PFSK-1 (cell line): ENCODE measurements at regions not wholly inside any gene's neighbourhood (a gene's known extent, or its start where the extent isn't known, plus 50 kb on each side); places are given as distances from the start of the nearest gene placed in this dataset.
A peak's percentile ranks its signal among the peaks of the same experiment; 100 is the strongest.

ENCODE experiments used
- FOXP2 ChIP-seq: optimal IDR thresholded peaks from 2 replicates; pipeline ENCODE3; 2011; ENCODE audit warnings: borderline replicate concordance, control low read depth, inconsistent platforms; ENCODE audit not compliant: insufficient read depth; ENCODE audit errors: extremely low read length, extremely low read depth
- POLR2AphosphoS5 ChIP-seq: IDR thresholded peaks from 2 replicates; pipeline ENCODE4 v1.6.1; 2012; ENCODE audit warnings: low read depth, mild to moderate bottlenecking, control low read depth, low read length, moderate library complexity
- REST ChIP-seq, 2 experiments: IDR thresholded peaks; 2 replicates each; pipeline versions ENCODE4 v1.6.1 to v1.8.0; 2011 to 2012; ENCODE audit warnings: low read depth in 2 of 2, low read length in 2 of 2, control low read depth in 1 of 2, inconsistent platforms in 1 of 2, mild to moderate bottlenecking in 1 of 2, moderate library complexity in 1 of 2; ENCODE audit not compliant: insufficient read depth in 1 of 2
- SIN3A ChIP-seq: IDR thresholded peaks from 2 replicates; pipeline ENCODE4 v1.6.1; 2012; ENCODE audit warnings: mild to moderate bottlenecking, low read length, moderate library complexity, borderline replicate concordance; ENCODE audit not compliant: insufficient read depth
- TAF1 ChIP-seq: IDR thresholded peaks from 2 replicates; pipeline ENCODE4 v1.6.1; 2012; ENCODE audit warnings: low read length, control low read depth, borderline replicate concordance; ENCODE audit not compliant: insufficient read depth

GRCh38 chr7:32164341-32164996 lies 94.3 kb upstream of the PDE1C start:
- no peak for TF ChIP-seq TAF1
- TF ChIP-seq REST (IDR thresholded peaks at IDR 0.05; ENCODE audit: insufficient read depth in 1 of 2, low read depth in 2 of 2, low read length in 2 of 2): no peak
- no peak for TF ChIP-seq POLR2AphosphoS5
- TF ChIP-seq FOXP2: no peak
- no peak for TF ChIP-seq SIN3A

- TF ChIP-seq SIN3A (no peak), TAF1 (no peak), REST (IDR thresholded peaks at IDR 0.05; ENCODE audit: insufficient read depth in 1 of 2, low read depth in 2 of 2, low read length in 2 of 2) (no peak), POLR2AphosphoS5 (no peak), FOXP2 (no peak)
Measured at GRCh38 chr7:32163896-32164295, 93.7 kb upstream of the PDE1C start.

- TF ChIP-seq TAF1 (no peak), REST (IDR thresholded peaks at IDR 0.05; ENCODE audit: insufficient read depth in 1 of 2, low read depth in 2 of 2, low read length in 2 of 2) (0 out of 4 replicates have a peak, but pooled peaks of 1 of the 2 experiments have one; percentile 7)
Measured at GRCh38 chr7:32163141-32163806, 93.1 kb upstream of the PDE1C start.

- TF ChIP-seq TAF1 (no peak), REST (IDR thresholded peaks at IDR 0.05; ENCODE audit: insufficient read depth in 1 of 2, low read depth in 2 of 2, low read length in 2 of 2) (no peak), POLR2AphosphoS5 (no peak), FOXP2 (no peak), SIN3A (no peak)
Measured at GRCh38 chr7:32161708-32162107, 91.5 kb upstream of the PDE1C start.
